ENCODE measurements at regions not wholly inside any gene's neighbourhood (a gene's known extent, or its start where the extent isn't known, plus 50 kb on each side); places are given as distances from the start of the nearest gene placed in this dataset.

- no peak overlapping the region for H3K27ac ChIP-seq
- WGBS, 5 donors = 78 to 91% (median 81%) methylated on average over 4 of the region's 4 CpGs
- peaks cover 0 to 6% (median 0%) of the 10 kb centered on the region in 6 donors for H3K4me1 ChIP-seq
- TF ChIP-seq CTCF (IDR thresholded peaks at IDR 0.05 in 8 of 11, conservative IDR thresholded peaks at IDR 0.05 in 3 of 11) (no peak), POLR2A (IDR thresholded peaks at IDR 0.05) (no peak), POLR2AphosphoS5 (IDR thresholded peaks at IDR 0.05) (no peak)
- peaks cover 0 to 5% (median 0%) of the 10 kb centered on the region in 8 donors for H3K9me3 ChIP-seq
- intact Hi-C loops (cut with DNase I; ENCODE audit: low total_unique reads) = no loop called here
- no peaks in the 10 kb centered on the region for H3K36me3 ChIP-seq
- no peak for DNase-seq
- no peak overlapping the region for H3K4me3 ChIP-seq
- H3K27me3 ChIP-seq (replicated peaks in 1 of 7) = peaks cover 0 to 3% (median 0%) of the 10 kb centered on the region in 7 donors
Measured at GRCh38 chr15:38877471-38877870, 312.9 kb upstream of the RASGRP1 start.

GRCh38 chr15:38878026-38878425 is 313.4 kb upstream of the RASGRP1 start:
- peaks cover 0 to under 1% (median 0%) of the 10 kb centered on the region in 8 donors for H3K9me3 ChIP-seq
- TF ChIP-seq CTCF (IDR thresholded peaks at IDR 0.05 in 8 of 11, conservative IDR thresholded peaks at IDR 0.05 in 3 of 11) (no peak), POLR2A (IDR thresholded peaks at IDR 0.05) (no peak), POLR2AphosphoS5 (IDR thresholded peaks at IDR 0.05) (no peak)
- intact Hi-C loops (cut with DNase I; ENCODE audit: low total_unique reads) = no loop called here
- H3K4me1 ChIP-seq = peaks cover 0 to 6% (median 0%) of the 10 kb centered on the region in 6 donors
- no peaks in the 10 kb centered on the region for H3K36me3 ChIP-seq
- DNase-seq = no peak
- H3K27ac ChIP-seq = no peak overlapping the region
- peaks cover 0 to under 1% (median 0%) of the 10 kb centered on the region in 7 donors for H3K27me3 ChIP-seq (replicated peaks in 1 of 7)
- H3K4me3 ChIP-seq = no peak overlapping the region

GRCh38 chr15:38878926-38879325 is 314.3 kb upstream of the RASGRP1 start:
- Histone ChIP-seq H3K4me1 (peaks cover 0 to 2% (median 0%) of the 10 kb centered on the region in 6 donors), H3K9me3 (no peaks in the 10 kb centered on the region), H3K27me3 (replicated peaks in 1 of 7) (no peaks in the 10 kb centered on the region), H3K4me3 (no peak overlapping the region), H3K36me3 (no peaks in the 10 kb centered on the region), H3K27ac (no peak overlapping the region)
- 72 to 92% (median 77%) methylated on average over 2 of the region's 2 CpGs for WGBS, 5 donors
- intact Hi-C loops (cut with DNase I; ENCODE audit: low total_unique reads) = no loop called here
- no peak for TF ChIP-seq CTCF (IDR thresholded peaks at IDR 0.05 in 8 of 11, conservative IDR thresholded peaks at IDR 0.05 in 3 of 11)
- no peak for TF ChIP-seq POLR2A (IDR thresholded peaks at IDR 0.05)
- TF ChIP-seq POLR2AphosphoS5 (IDR thresholded peaks at IDR 0.05) = no peak
- no peak for DNase-seq

GRCh38 chr15:38879909-38880471 is 315.4 kb upstream of the RASGRP1 start:
- DNase-seq = no peak
- TF ChIP-seq CTCF (IDR thresholded peaks at IDR 0.05 in 8 of 11, conservative IDR thresholded peaks at IDR 0.05 in 3 of 11) (no peak), POLR2A (IDR thresholded peaks at IDR 0.05) (no peak), POLR2AphosphoS5 (IDR thresholded peaks at IDR 0.05) (no peak)
- intact Hi-C loops (cut with DNase I; ENCODE audit: low total_unique reads) = no loop called here
- Histone ChIP-seq H3K27me3 (replicated peaks in 1 of 7) (no peaks in the 10 kb centered on the region), H3K4me1 (peaks cover 0 to 1% (median 0%) of the 10 kb centered on the region in 6 donors), H3K4me3 (no peak overlapping the region), H3K9me3 (no peaks in the 10 kb centered on the region), H3K27ac (no peak overlapping the region), H3K36me3 (no peaks in the 10 kb centered on the region)
- WGBS, 5 donors = 79 to 84% (median 83%) methylated on average over 4 of the region's 4 CpGs

All from spleen (tissue), 11 donors.